Kidney (tissue), 13 donors: ENCODE measurements at regions not wholly inside any gene's neighbourhood (a gene's known extent, or its start where the extent isn't known, plus 50 kb on each side); places are given as distances from the start of the nearest gene placed in this dataset.

ENCODE experiments used
- DNase-seq, 5 donors: peaks; one replicate each; pipeline ENCODE4 v3.0.0-alpha.2; 2013 to 2020
- FAIRE-seq: peaks from 2 replicates; lab custom pipeline; 2012; peaks lifted over from hg19 to GRCh38; lab: Jason Lieb, UNC
- H3K27ac ChIP-seq, 2 donors: one replicate each; pipeline ENCODE4 v1.7.0; 2013; ENCODE audit warnings: low read depth in 2 of 2, low read length in 2 of 2, inconsistent platforms in 1 of 2
- H3K27me3 ChIP-seq: one replicate; pipeline ENCODE4 v1.7.1; 2013; ENCODE audit warnings: low read length, inconsistent platforms; ENCODE audit not compliant: control insufficient read depth, insufficient read depth
- H3K36me3 ChIP-seq, 3 donors: one replicate each; pipeline versions ENCODE4 v1.7.0 to v1.7.1; 2013; ENCODE audit warnings: low read length in 3 of 3, control low read depth in 1 of 3, inconsistent platforms in 1 of 3; ENCODE audit not compliant: insufficient read depth in 3 of 3, control insufficient read depth in 2 of 3
- H3K4me1 ChIP-seq, 3 donors: one replicate each; pipeline versions ENCODE4 v1.7.0 to v1.7.1; 2013; ENCODE audit warnings: low read length in 3 of 3, inconsistent platforms in 1 of 3, low read depth in 1 of 3; ENCODE audit not compliant: control insufficient read depth in 2 of 3, insufficient read depth in 2 of 3
- H3K4me3 ChIP-seq, 3 donors: one replicate each; pipeline versions ENCODE4 v1.7.0 to v1.8.1; 2013; ENCODE audit warnings: low read length in 3 of 3, control low read depth in 1 of 3, inconsistent platforms in 1 of 3
- H3K9ac ChIP-seq, 3 donors: one replicate each; pipeline versions ENCODE4 v1.7.0 to v1.7.1; 2013; ENCODE audit warnings: low read length in 3 of 3, control low read depth in 1 of 3, inconsistent platforms in 1 of 3
- H3K9me3 ChIP-seq, 3 donors: one replicate each; pipeline versions ENCODE4 v1.7.0 to v1.7.1; 2013; ENCODE audit warnings: low read length in 3 of 3, control low read depth in 1 of 3, inconsistent platforms in 1 of 3; ENCODE audit not compliant: control insufficient read depth in 2 of 3, insufficient read depth in 1 of 3
- intact Hi-C: fragments of 100-400 bp; cut with DNase I; formaldehyde crosslinking; loops from one replicate; pipeline ENCODE4 v1.11.1; 2022
- TF ChIP-seq, protein P1 (sequence below): IDR thresholded peaks from 3 replicates; pipeline ENCODE4 v1.5.1; 2012; ENCODE audit warnings: mild to moderate bottlenecking, moderate library complexity, borderline replicate concordance; ENCODE audit not compliant: insufficient read depth; ENCODE audit errors: extremely low read depth
- donor health status: control.
- donor health status: control.
- donor health status: control.
- donor health status: control.
- donor health status: control.
- donor health status: DM: yes; HTN: yes; CAD: no.
- donor health status: Normal renal cell carcinoma (clear cell type).

DNA sequence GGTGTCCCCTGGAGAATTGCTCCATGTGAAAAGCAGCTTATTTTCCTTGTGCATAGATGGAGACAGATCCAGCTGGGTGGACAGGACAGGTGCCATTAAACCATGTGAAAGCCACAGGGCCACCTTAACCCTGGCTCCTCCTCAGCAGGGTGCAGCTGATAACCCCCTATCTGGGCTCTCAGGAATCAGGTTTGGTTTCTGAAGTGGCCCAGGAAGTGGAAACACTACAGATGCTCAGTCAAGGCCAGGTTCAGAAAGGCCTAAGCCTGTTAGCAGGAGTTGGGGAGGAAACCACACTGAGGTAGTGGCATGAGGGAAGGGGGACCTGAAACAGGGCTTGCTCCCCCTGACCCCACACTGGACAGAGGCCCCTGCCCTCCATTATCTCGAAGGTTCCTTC is 217.0 kb downstream of the SPP2 start:
- DNase-seq (no peak), FAIRE-seq (no peak)
- H3K27ac ChIP-seq: no peak overlapping the region
- H3K4me1 ChIP-seq: no peaks in the 10 kb centered on the region
- no peaks in the 10 kb centered on the region for H3K36me3 ChIP-seq
- TF ChIP-seq, protein P1, sequence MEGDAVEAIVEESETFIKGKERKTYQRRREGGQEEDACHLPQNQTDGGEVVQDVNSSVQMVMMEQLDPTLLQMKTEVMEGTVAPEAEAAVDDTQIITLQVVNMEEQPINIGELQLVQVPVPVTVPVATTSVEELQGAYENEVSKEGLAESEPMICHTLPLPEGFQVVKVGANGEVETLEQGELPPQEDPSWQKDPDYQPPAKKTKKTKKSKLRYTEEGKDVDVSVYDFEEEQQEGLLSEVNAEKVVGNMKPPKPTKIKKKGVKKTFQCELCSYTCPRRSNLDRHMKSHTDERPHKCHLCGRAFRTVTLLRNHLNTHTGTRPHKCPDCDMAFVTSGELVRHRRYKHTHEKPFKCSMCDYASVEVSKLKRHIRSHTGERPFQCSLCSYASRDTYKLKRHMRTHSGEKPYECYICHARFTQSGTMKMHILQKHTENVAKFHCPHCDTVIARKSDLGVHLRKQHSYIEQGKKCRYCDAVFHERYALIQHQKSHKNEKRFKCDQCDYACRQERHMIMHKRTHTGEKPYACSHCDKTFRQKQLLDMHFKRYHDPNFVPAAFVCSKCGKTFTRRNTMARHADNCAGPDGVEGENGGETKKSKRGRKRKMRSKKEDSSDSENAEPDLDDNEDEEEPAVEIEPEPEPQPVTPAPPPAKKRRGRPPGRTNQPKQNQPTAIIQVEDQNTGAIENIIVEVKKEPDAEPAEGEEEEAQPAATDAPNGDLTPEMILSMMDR: no peak
- no peaks in the 10 kb centered on the region for H3K27me3 ChIP-seq
- no peak overlapping the region for H3K4me3 ChIP-seq
- intact Hi-C loops: no loop called here
- H3K9me3 ChIP-seq: no peaks in the 10 kb centered on the region
- no peak overlapping the region for H3K9ac ChIP-seq

- no peak overlapping the region for H3K4me3 ChIP-seq
- DNase-seq (no peak), FAIRE-seq (no peak)
- no peaks in the 10 kb centered on the region for H3K36me3 ChIP-seq
- H3K4me1 ChIP-seq: no peaks in the 10 kb centered on the region
- H3K27ac ChIP-seq: no peak overlapping the region
- no peak overlapping the region for H3K9ac ChIP-seq
- intact Hi-C loops: no loop called here
- no peaks in the 10 kb centered on the region for H3K27me3 ChIP-seq
- H3K9me3 ChIP-seq: no peaks in the 10 kb centered on the region
- TF ChIP-seq, protein P1: no peak
Measured at GRCh38 chr2:234266952-234267351, 216.4 kb downstream of the SPP2 start.

DNA sequence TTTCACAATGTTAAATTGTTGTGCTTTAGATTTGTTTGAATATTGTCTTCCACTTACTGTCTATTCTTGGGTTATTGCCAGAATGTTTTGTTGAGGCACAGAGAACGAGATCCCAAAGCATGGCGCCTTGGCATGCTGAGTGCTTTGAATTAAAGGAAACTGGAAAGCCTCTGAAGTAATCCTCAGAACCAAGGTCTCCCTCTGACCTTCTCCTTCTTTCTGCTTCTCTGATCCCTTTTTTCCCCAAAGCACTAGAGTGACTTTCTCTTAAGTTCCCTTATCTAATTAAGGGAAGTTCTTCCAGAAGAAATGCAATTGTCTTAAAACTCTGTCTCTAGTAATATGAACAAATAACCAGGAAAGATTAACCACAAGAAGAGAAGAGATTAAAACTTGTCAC is 214.7 kb downstream of the SPP2 start:
- Histone ChIP-seq H3K9me3 (no peaks in the 10 kb centered on the region), H3K36me3 (no peaks in the 10 kb centered on the region), H3K27ac (no peak overlapping the region), H3K9ac (no peak overlapping the region), H3K4me1 (no peaks in the 10 kb centered on the region), H3K27me3 (no peaks in the 10 kb centered on the region), H3K4me3 (no peak overlapping the region)
- no peak for FAIRE-seq
- intact Hi-C loops: no loop called here
- TF ChIP-seq, protein P1: no peak
- no peak for DNase-seq

GRCh38 chr2:234261736-234262135 is 211.2 kb downstream of the SPP2 start:
- TF ChIP-seq, protein P1: no peak
- Histone ChIP-seq H3K4me3 (no peak overlapping the region), H3K27me3 (no peaks in the 10 kb centered on the region), H3K36me3 (no peaks in the 10 kb centered on the region), H3K4me1 (no peaks in the 10 kb centered on the region), H3K27ac (no peak overlapping the region), H3K9ac (no peak overlapping the region), H3K9me3 (no peaks in the 10 kb centered on the region)
- intact Hi-C loops: no loop called here
- FAIRE-seq (no peak), DNase-seq (no peak)
